Posterior cingulate gyrus (tissue), 11 donors: ENCODE measurements at regions not wholly inside any gene's neighbourhood (a gene's known extent, or its start where the extent isn't known, plus 50 kb on each side); places are given as distances from the start of the nearest gene placed in this dataset.

Experiments
- DNase-seq, 10 donors: peaks; one replicate each; pipeline versions ENCODE4 v3.0.0 to v3.0.0-alpha.2; 2020 to 2021; ENCODE audit warnings: mixed read lengths in 3 of 10
- intact Hi-C: fragments of 100-400 bp; cut with DNase I; formaldehyde crosslinking; loops from one replicate; pipeline ENCODE4 v1.15.1; 2023

DNA sequence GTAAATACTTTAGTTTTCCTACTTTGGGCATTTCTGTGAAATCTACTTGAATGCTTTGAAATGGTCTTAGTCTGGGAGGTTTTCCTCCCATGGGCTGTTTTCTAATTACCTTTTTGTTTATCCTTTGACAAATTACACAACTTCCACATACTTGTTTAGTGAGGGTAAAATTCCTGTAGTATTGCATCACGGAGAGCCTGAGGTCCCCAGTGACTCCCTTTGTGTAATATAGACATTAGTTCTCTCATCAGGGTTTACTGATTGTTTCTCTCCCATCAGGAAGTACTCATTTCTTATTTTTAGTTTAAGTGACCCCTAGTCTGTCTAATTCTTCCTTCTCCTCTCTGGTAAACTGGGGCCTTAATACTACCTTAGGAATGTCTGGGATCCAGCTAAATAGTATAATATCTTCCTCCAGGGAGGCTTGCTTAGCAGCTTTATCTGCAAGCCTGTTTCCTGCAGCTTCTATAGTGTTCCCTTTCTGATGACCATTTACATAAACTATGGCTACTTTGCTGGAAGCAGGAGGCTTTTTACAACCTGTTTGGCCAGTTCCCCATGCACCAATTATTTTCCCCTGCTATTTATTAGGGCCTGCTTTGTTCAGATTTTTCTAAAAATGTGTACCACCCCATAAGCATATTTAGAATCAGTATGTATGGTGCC is 87.2 kb upstream of the XCR1 start:
- DNase-seq: no peak

DNA sequence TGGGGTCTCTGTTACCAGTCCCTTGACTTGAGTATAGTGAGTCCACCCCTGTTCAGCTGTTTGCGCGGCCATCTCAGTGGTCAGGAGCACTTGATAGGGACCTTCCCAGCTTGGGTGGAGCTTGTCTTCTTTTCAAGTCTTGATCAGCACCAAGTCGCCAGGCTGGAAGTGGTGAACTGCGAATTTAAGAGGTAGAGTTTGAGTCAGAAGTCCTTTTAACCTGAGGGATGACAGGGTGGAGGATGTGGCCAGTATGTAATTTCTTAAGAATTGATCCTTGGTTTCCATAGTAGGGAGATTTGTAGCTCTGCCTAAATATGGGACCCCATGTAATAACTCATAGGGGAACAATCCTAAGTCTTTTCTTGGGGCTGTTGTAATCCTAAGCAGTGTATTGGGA is 86.3 kb upstream of the XCR1 start:
- no peak for DNase-seq
- intact Hi-C loops: no loop called here

More for the DNA sequence above, 87.2 kb upstream of the XCR1 start:
- intact Hi-C loops: no loop called here

DNA sequence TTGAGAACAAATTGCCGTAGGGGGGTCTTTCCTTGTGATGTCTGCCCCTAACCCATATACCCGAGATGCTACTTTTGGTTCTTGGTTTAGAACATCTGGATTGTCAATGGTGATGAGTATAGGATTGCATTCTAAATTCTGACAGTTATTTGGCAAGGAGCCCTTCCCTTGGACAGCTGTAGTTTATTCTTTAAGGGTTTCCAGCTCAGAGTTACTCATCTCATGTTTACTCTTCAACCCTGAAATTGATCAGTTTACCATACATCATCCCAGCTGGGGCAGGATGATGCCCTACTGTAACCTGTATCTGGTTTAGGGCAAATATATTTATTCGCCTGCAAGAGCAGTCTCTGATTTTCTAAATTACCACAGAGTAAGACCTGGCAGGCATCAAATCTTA is 85.7 kb upstream of the XCR1 start:
- intact Hi-C loops: no loop called here
- no peak for DNase-seq

DNA sequence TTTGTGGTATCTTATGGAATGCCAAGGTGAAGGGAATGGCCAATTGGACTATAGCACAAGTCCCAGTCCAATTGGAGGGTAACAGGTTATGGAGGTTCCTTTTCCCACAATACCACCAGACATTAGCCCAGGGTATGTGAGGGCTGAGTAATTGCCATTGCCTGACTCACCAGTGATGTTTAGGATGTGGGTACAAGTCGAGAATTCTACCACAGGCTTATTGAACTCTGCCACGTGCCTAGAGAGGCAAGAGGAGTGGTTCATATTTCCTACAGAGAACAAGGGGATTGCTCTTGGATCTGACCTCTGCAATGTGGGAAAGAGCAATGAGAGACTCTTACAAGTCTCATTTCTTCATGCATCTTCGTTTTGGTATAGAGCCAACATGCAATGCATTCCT is 85.0 kb upstream of the XCR1 start:
- intact Hi-C loops: no loop called here
- no peak for DNase-seq

DNA sequence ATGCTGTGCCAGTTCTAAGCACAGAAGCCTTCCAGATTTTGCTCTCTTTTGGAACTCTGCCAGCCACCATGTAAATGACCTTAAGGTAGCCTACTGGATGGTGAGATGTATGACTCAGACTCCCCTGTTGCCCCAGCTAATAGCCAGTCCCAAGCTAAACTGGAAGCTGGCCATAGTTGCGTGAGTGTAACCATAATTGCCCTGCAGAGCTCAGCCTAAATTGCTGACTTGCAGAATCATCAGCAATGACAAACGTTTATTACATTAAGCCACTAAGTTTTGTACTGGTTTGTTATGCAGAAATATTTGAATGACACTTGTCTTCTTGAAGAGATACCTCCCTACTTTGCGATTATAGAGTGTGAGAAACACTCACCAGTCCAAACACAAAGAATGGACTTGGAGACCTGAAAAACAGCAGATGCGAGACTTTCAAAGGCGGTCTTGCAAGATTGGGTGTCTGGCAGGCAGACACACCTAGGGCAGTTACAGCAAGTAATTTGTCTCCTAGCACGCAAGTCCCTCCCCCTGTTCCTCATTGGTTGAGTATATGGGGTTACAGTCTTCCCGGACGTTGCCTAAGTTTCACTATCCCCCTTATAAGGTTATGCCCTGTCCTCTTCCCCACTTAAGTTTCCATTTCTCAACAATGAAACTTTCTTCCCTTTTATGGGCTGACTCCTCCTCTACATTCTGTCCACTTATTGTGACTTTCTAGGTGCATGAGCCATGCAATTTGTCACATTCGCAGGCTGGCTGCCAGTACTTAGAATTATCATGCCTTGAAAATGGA is 83.6 kb upstream of the XCR1 start:
- no peak for DNase-seq
- intact Hi-C loops: no loop called here

DNA sequence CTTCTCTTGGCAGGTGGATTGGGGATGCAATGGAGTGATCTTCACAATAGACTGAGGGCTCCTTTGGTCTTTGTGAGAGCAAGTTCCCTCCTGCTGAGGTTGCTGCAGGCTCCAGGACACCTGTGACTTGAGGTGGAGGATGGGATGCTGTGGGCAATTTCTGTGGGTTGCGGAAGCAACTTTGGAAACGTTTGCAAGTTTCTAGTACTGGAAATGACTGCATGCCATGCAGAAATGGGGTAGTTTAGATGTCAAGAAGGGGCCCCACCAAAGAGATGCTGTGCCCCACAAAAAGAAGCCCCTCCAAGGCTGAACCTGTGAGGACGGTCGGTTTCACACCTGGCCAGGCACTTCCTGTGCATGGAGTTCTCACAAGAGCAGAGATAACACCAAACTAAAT is 80.4 kb upstream of the XCR1 start:
- intact Hi-C loops: no loop called here

DNA sequence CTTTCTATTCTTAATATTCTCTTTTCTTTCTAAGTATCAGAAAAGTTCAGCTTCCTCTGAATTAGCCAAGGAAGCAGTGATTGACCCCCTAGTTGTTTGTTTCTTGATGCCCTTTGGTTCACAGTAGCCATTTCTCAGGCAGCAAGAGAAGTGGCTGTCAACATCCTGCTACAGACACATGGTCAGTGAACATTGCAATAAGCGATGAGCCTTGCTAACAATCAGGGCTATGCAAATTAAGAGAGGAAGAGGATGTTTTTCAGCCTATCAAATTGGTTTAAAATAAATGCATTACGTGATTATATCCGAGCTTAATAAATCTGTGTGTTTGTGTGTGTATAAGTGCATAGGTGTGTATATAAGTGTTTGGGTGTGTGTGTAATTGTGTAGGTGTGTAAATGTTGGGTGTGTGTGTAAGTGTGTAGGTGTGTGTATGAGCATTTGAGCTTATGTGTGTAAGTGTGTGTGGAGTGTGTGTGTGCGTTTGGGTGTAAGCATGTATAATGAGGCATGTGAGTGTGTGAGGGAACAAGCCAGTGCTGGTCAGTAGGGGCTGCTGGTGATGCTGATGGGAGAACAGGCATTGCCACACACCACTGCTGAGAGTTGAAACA is 78.1 kb upstream of the XCR1 start:
- intact Hi-C loops: no loop called here
- no peak for DNase-seq

More for the DNA sequence above, 80.4 kb upstream of the XCR1 start:
- DNase-seq: no peak

DNA sequence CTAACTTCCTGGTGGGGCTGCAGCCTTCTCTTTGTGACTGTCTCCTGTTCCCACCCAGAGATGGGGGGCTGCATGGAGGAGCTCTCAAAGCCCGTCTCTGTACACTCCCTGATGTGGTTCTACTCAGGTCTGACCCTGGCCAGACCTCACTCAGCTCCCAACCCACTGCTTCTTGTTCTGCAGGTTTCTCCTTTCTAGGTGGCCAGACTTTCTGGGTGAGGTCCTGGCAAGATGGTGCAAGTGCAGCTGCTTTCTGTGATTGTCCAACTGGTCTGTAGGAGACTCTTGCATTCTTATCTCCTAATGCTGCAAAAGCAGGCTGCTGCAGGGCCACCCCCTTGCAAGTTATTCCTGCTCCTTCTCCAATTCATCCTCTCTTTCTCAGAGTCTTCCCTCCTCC is 77.4 kb upstream of the XCR1 start:
- no peak for DNase-seq
- intact Hi-C loops: no loop called here

DNA sequence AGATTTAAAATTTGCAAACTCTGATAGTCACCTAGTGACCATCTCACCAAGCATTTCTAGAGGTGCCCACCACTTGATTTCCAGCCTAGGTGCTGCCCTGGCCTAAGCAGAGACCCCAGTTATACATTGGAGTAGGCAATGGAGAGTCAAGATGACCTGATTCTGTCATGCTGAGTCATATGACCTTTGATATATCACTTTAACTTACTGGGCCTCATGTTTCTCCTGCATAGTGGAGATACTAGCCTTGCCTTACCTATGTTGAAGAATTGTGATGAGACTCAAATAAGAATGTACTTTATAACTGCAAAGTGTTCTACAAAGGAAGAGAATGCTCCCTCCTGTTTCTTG is 75.5 kb upstream of the XCR1 start:
- intact Hi-C loops: no loop called here
- DNase-seq: no peak

DNA sequence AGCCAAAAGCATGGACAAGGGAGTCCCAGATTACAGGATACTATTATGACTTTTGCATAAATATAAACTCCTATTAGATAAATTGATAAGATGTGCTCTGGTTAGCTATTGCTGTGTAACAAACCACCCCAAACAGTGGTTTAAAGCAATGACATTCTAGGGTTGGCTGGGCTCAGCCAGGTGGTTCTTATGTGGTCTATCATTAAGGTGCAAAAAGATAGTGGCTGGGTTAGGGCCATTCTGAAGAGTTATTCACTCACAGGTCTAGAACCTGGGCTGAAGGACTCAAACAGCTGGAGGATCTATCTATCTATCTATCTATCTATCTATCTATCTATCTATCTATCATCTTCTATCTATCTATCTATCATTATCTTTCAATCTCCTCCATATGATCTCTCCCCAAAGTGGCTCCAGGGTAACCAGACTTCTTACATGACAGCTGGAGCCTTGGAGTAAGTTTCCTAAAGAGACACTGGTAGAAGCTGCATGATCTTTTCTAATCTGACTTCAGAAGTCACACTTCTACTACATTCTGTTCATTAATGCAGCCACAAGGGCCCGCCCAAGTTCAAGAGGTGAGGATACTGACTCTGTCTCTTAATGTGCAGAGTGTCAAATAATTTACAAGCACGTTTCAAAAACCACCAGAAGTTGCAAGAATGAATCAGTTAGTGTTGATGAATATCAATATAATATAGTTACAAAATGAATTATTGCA is 74.9 kb upstream of the XCR1 start:
- intact Hi-C loops: no loop called here
- DNase-seq: no peak

DNA sequence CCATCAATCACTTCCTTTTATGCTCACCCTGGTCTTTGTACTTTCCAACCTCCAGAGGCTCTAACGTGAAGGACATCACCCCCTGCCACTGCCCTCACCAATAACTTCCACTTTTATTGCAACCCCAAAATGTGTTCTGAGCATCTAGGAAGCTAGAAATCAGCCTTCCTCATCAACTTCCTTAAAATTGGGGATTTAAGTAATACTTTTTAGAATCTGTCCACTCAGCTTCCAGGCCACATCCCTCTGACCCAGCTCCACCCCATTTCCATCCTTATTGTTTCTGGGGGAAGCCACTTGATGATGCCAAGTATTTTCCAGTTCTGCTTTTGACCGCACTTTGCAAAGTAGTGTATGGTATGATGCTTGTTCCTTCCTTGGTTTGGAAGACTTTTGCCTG is 73.5 kb upstream of the XCR1 start:
- intact Hi-C loops: no loop called here
- DNase-seq: no peak

DNA sequence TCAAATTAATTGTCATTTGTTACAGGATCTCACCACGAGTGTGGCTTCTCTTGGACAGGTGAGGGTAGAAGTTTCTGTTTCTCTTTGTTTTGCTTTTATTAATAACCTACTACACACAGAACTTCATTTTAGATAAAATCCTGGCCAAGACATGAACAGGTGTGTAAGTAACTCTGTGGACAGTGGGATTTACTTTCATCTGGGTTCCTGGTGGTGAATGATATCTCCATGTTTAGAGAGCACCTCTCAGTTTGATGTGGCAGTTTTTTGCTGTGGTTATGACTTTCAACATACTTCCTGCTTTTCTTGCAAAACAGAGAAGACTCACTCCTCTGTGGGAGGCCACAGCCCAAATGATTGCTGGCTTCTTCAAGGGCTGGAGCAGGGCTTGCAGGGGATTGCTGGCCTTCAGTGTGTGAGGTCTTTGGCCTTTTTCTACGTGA is 71.1 kb upstream of the XCR1 start:
- intact Hi-C loops: no loop called here
- no peak for DNase-seq

DNA sequence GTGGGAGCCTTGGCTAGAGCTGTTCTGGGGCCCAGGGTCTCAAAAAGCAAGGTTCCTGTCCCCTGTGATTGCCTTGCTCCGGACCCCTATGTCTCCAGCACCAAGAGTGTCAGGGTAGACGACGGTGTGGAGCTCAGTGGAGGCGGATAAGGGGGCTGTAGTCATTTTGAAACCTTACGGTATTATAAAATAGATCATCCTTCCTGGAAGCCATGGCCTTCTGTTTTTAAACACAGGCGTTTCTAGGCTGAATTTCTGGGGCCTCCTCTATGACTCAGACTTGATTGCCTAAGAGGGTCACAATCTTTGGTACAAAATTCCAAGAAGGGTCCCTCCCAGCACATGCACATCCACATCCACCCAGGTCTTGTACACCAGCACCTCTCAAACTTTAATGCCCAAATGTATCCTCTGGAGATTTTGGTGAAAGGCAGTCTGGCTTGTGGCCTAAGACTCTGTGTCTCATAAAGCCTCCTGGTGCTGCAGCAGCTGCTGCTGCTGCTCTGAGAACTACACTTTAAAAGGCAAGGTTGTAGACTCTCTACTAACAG is 70.5 kb upstream of the XCR1 start:
- intact Hi-C loops: no loop called here
- DNase-seq: no peak

DNA sequence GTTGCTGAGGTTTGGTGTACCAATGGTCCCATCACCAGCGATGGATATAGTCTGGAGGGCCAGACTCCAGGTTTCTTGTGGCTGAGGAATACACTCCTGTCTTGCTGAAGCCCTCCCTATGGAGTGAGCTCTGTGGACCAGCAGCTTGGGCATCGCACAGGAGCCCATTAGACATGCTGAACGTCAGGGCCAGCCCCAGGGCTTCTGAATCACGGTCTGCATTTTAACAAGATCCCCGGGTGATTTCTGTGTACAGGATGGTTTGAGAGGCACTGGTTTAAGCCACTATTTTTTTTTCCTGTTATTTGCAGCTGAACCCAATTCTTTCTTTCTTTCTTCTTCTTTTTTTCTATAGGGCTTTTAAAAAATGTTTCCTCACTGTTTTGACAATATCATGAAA is 69.5 kb upstream of the XCR1 start:
- no peak for DNase-seq
- intact Hi-C loops: no loop called here

DNA sequence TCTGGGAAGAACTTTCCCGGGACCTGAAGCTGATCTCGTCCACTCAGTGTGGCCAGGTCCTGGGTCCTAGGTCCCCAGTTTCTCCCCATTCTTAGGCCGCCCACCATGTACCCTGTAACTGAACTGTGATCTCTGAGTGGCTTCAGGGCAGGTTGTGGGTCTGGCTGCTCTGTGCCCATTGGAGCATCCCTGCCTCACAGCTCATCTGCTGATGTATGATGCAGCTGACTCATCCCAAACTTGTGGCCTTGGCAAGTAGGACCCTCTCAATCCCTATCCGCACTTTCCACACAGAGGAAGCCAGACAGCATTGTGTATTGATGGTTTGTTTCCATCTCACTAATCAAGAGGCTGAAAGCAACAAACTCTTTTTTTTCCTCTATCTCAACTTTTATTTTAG is 69.1 kb upstream of the XCR1 start:
- DNase-seq: no peak
- intact Hi-C loops: no loop called here

DNA sequence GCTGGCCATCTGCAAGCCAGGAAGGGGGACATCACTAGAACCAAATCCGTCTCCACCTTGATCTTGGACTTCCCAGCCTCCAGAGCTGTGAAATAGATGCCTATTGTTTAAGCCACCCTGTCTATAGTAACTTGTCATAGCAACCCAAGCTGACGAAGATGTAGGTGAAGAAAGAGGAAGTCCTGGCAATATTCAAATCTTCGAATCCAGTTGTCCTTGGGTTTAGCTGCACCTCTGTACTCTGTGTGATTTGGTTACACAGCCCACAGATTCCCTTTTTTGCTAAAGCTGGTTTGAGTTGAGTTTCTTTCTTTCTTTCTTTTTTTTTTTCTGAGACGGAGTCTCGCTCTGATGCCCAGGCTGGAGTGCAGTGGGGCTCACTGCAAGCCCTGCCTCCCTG is 68.0 kb upstream of the XCR1 start:
- DNase-seq: no peak
- intact Hi-C loops: no loop called here

DNA sequence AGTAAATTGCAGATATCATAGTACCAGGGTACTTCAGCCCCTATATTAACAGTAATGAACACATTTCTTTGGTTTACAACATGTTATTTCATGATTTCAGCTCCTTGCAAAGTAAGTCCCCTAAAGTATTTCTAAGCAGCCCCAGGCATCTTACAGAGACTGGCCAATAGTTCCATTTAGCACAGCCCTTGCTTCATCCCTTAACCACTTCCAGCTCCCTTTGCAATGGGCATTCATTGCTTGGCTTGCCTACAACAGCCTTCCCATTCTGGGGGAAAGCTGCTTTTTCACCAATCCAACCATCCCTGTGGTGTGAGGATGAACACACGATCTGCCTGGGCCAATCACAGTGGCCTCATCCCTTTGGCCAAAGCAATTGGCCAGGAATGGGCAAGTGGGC is 67.2 kb upstream of the XCR1 start:
- no peak for DNase-seq
- intact Hi-C loops: no loop called here

DNA sequence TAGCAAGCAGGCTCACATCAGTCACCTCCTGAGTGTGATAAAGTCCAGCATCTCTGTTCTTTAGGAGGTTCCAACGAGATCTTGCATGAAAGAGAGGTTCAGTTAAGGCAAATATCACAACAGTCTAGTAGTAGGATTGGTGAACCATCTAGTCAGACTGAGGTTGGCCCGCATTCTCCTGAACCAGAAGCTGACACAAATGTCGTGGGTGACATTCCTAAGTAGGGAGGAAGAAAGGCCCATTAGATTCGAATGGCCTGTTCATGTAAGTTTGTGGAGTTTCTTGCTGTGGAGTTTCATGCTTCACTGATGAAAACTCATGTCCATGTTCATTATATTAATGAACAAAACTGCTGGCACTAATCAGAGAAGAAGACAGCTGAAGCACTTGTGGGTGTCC is 66.7 kb upstream of the XCR1 start:
- intact Hi-C loops: no loop called here
- DNase-seq: no peak

DNA sequence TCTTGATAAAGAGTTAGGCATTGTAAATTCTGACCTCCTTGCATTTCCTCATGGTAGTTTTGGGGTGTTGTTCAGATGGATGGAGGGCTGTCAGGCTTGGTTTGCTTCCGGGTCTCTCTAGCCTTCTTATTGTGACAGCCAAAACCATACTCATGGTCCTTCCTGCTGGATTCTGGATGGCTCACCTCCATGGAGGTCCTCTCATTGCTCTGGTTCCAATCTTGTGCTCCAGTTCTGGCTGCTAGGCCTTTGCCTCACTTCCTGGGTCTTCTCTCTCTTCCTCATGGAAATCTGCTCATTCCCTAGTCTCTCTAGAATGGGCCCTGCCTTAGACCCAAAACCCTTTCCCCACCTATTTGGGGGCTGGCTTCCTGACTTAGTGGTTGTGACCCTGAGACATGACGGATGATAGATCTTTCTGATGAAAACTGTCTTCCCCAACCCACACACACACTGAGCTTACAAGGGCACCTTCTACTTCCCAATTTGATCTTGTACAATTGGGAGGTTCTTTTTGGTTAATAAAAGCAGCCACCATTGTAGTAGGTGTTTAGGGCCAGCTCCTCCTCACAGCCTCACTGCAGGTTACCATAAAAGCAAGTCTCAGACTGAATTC is 66.2 kb upstream of the XCR1 start:
- no peak for DNase-seq
- intact Hi-C loops: no loop called here

DNA sequence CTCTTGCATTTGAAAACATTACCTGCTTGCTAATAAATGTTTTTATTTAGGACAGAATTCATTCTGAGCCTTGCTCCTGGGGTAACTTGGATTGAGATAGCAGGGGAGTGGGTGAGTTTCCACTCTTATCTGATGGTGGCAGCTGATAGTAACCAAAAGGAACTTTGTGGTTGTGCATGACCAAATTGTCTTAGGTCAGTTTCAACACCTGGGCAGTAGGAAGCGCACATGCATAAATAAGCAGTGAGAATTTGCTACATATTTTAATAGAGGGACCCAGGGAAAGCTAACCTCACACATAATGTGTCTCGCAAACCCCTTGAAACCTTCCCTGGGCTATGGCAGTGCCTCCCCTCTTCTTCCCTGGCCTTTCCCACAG is 65.4 kb upstream of the XCR1 start:
- DNase-seq: no peak
- intact Hi-C loops: no loop called here
